ENCODE measurements at regions not wholly inside any gene's neighbourhood (a gene's known extent, or its start where the extent isn't known, plus 50 kb on each side); places are given as distances from the start of the nearest gene placed in this dataset.

DNA sequence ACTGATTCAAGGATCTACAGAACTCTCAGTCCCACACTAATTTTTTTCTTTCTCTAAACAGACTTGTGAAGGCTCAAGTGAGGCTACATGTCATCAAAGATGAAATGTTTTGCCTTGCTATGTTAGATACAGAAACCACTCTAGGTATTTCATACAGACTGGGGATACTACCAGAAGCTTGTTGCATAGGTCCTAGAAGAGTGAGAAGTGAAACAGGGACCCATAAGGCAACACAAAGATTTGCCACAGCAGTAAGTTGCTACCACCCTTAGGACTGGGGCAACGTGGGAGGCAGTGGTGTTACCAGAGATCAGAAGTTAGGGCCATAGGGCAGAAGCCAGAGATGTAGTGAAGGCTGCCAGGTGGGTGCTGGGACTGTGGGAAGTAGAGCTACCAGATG lies 50.7 kb upstream of the MID1IP1 start:
- TF ChIP-seq, protein P1, sequence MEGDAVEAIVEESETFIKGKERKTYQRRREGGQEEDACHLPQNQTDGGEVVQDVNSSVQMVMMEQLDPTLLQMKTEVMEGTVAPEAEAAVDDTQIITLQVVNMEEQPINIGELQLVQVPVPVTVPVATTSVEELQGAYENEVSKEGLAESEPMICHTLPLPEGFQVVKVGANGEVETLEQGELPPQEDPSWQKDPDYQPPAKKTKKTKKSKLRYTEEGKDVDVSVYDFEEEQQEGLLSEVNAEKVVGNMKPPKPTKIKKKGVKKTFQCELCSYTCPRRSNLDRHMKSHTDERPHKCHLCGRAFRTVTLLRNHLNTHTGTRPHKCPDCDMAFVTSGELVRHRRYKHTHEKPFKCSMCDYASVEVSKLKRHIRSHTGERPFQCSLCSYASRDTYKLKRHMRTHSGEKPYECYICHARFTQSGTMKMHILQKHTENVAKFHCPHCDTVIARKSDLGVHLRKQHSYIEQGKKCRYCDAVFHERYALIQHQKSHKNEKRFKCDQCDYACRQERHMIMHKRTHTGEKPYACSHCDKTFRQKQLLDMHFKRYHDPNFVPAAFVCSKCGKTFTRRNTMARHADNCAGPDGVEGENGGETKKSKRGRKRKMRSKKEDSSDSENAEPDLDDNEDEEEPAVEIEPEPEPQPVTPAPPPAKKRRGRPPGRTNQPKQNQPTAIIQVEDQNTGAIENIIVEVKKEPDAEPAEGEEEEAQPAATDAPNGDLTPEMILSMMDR (IDR thresholded peaks at IDR 0.05): no peak
- TF ChIP-seq, protein P2, sequence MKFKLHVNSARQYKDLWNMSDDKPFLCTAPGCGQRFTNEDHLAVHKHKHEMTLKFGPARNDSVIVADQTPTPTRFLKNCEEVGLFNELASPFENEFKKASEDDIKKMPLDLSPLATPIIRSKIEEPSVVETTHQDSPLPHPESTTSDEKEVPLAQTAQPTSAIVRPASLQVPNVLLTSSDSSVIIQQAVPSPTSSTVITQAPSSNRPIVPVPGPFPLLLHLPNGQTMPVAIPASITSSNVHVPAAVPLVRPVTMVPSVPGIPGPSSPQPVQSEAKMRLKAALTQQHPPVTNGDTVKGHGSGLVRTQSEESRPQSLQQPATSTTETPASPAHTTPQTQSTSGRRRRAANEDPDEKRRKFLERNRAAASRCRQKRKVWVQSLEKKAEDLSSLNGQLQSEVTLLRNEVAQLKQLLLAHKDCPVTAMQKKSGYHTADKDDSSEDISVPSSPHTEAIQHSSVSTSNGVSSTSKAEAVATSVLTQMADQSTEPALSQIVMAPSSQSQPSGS (CRISPR knock-in tag; IDR thresholded peaks at IDR 0.05; ENCODE audit: borderline replicate concordance, low read depth): no peak
- TF ChIP-seq, protein P3, sequence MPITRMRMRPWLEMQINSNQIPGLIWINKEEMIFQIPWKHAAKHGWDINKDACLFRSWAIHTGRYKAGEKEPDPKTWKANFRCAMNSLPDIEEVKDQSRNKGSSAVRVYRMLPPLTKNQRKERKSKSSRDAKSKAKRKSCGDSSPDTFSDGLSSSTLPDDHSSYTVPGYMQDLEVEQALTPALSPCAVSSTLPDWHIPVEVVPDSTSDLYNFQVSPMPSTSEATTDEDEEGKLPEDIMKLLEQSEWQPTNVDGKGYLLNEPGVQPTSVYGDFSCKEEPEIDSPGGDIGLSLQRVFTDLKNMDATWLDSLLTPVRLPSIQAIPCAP (CRISPR knock-in tag; IDR thresholded peaks at IDR 0.05): no peak
- no peak for TF ChIP-seq NR3C1 (CRISPR knock-in tag; conservative IDR thresholded peaks at IDR 0.05; ENCODE audit: low read depth)
- no peak for TF ChIP-seq ATF1 (CRISPR knock-in tag; IDR thresholded peaks at IDR 0.05)
- no peak for TF ChIP-seq NFE2L1 (CRISPR knock-in tag; IDR thresholded peaks at IDR 0.05)
- TF ChIP-seq, protein P4, sequence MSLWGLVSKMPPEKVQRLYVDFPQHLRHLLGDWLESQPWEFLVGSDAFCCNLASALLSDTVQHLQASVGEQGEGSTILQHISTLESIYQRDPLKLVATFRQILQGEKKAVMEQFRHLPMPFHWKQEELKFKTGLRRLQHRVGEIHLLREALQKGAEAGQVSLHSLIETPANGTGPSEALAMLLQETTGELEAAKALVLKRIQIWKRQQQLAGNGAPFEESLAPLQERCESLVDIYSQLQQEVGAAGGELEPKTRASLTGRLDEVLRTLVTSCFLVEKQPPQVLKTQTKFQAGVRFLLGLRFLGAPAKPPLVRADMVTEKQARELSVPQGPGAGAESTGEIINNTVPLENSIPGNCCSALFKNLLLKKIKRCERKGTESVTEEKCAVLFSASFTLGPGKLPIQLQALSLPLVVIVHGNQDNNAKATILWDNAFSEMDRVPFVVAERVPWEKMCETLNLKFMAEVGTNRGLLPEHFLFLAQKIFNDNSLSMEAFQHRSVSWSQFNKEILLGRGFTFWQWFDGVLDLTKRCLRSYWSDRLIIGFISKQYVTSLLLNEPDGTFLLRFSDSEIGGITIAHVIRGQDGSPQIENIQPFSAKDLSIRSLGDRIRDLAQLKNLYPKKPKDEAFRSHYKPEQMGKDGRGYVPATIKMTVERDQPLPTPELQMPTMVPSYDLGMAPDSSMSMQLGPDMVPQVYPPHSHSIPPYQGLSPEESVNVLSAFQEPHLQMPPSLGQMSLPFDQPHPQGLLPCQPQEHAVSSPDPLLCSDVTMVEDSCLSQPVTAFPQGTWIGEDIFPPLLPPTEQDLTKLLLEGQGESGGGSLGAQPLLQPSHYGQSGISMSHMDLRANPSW (CRISPR knock-in tag; conservative IDR thresholded peaks at IDR 0.05; ENCODE audit: low read depth): no peak
- TF ChIP-seq, protein P5, sequence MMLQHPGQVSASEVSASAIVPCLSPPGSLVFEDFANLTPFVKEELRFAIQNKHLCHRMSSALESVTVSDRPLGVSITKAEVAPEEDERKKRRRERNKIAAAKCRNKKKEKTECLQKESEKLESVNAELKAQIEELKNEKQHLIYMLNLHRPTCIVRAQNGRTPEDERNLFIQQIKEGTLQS (CRISPR knock-in tag; conservative IDR thresholded peaks at IDR 0.05): no peak
- no peak for TF ChIP-seq SMAD4 (CRISPR knock-in tag; IDR thresholded peaks at IDR 0.05)
- TF ChIP-seq GRHL2 (CRISPR knock-in tag; IDR thresholded peaks at IDR 0.05; ENCODE audit: insufficient replicate concordance, severe bottlenecking): no peak
- TF ChIP-seq ZNF396 (CRISPR knock-in tag; IDR thresholded peaks at IDR 0.05; ENCODE audit: borderline replicate concordance): no peak
- TF ChIP-seq, protein P6, sequence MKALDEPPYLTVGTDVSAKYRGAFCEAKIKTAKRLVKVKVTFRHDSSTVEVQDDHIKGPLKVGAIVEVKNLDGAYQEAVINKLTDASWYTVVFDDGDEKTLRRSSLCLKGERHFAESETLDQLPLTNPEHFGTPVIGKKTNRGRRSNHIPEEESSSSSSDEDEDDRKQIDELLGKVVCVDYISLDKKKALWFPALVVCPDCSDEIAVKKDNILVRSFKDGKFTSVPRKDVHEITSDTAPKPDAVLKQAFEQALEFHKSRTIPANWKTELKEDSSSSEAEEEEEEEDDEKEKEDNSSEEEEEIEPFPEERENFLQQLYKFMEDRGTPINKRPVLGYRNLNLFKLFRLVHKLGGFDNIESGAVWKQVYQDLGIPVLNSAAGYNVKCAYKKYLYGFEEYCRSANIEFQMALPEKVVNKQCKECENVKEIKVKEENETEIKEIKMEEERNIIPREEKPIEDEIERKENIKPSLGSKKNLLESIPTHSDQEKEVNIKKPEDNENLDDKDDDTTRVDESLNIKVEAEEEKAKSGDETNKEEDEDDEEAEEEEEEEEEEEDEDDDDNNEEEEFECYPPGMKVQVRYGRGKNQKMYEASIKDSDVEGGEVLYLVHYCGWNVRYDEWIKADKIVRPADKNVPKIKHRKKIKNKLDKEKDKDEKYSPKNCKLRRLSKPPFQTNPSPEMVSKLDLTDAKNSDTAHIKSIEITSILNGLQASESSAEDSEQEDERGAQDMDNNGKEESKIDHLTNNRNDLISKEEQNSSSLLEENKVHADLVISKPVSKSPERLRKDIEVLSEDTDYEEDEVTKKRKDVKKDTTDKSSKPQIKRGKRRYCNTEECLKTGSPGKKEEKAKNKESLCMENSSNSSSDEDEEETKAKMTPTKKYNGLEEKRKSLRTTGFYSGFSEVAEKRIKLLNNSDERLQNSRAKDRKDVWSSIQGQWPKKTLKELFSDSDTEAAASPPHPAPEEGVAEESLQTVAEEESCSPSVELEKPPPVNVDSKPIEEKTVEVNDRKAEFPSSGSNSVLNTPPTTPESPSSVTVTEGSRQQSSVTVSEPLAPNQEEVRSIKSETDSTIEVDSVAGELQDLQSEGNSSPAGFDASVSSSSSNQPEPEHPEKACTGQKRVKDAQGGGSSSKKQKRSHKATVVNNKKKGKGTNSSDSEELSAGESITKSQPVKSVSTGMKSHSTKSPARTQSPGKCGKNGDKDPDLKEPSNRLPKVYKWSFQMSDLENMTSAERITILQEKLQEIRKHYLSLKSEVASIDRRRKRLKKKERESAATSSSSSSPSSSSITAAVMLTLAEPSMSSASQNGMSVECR (CRISPR knock-in tag; IDR thresholded peaks at IDR 0.05; ENCODE audit: borderline replicate concordance): no peak
